ENCODE measurements at regions not wholly inside any gene's neighbourhood (a gene's known extent, or its start where the extent isn't known, plus 50 kb on each side); places are given as distances from the start of the nearest gene placed in this dataset.

DNA sequence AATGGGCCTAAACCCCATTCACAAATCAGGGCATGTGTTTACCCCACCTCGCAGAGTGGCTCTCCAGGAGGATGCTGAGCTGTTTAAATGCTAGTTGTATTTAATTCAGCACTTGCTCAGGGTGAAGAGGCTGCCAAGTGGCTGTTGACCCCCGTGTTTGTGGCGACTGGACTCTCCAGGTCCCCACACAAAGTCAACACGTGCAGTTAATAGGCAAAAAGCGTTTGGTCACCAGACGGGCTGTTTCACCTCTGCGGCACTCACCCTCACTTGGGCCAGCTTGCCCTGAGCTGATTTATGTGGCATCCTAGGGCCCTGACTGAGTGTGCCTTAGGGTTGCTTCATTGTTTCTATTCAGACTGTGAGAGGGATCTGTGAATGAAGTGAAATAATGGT lies 152.3 kb downstream of the GAS1 start:
- no peaks in the 10 kb centered on the region for H3F3A ChIP-seq (ENCODE audit: insufficient read depth, low read length, poor library complexity, severe bottlenecking)
- H3K27ac ChIP-seq (ENCODE audit: low read length), result no peak overlapping the region
- H2AFZ ChIP-seq (ENCODE audit: low read depth, low read length), result no peak overlapping the region
- H3K9me2 ChIP-seq (ENCODE audit: insufficient read depth, low read length), result no peaks in the 10 kb centered on the region
- H3K4me2 ChIP-seq (ENCODE audit: low read length), result no peak overlapping the region
- no peak overlapping the region for H3K9ac ChIP-seq (ENCODE audit: low read length)
- no peaks in the 10 kb centered on the region for H3K79me2 ChIP-seq (replicated peaks; ENCODE audit: insufficient read depth, low read length)
- H3K9me3 ChIP-seq (ENCODE audit: low read length), result no peaks in the 10 kb centered on the region
- H3K27me3 ChIP-seq (ENCODE audit: insufficient read depth, low read depth, low read length), result no peaks in the 10 kb centered on the region
- no peak overlapping the region for H3K4me3 ChIP-seq (ENCODE audit: low read length)
- no peak for TF ChIP-seq RAD21 (conservative IDR thresholded peaks at IDR 0.05)
- TF ChIP-seq, protein P1, sequence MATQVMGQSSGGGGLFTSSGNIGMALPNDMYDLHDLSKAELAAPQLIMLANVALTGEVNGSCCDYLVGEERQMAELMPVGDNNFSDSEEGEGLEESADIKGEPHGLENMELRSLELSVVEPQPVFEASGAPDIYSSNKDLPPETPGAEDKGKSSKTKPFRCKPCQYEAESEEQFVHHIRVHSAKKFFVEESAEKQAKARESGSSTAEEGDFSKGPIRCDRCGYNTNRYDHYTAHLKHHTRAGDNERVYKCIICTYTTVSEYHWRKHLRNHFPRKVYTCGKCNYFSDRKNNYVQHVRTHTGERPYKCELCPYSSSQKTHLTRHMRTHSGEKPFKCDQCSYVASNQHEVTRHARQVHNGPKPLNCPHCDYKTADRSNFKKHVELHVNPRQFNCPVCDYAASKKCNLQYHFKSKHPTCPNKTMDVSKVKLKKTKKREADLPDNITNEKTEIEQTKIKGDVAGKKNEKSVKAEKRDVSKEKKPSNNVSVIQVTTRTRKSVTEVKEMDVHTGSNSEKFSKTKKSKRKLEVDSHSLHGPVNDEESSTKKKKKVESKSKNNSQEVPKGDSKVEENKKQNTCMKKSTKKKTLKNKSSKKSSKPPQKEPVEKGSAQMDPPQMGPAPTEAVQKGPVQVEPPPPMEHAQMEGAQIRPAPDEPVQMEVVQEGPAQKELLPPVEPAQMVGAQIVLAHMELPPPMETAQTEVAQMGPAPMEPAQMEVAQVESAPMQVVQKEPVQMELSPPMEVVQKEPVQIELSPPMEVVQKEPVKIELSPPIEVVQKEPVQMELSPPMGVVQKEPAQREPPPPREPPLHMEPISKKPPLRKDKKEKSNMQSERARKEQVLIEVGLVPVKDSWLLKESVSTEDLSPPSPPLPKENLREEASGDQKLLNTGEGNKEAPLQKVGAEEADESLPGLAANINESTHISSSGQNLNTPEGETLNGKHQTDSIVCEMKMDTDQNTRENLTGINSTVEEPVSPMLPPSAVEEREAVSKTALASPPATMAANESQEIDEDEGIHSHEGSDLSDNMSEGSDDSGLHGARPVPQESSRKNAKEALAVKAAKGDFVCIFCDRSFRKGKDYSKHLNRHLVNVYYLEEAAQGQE (IDR thresholded peaks at IDR 0.05; ENCODE audit: borderline replicate concordance), result no peak
- TF ChIP-seq TAF1 (IDR thresholded peaks at IDR 0.05; ENCODE audit: low read depth), result no peak
- TF ChIP-seq POLR2AphosphoS5 (IDR thresholded peaks at IDR 0.05), result no peak
- H3K36me3 ChIP-seq (ENCODE audit: insufficient read depth, low read length), result no peaks in the 10 kb centered on the region
- H4K20me1 ChIP-seq (ENCODE audit: insufficient read depth), result no peaks in the 10 kb centered on the region

DNA sequence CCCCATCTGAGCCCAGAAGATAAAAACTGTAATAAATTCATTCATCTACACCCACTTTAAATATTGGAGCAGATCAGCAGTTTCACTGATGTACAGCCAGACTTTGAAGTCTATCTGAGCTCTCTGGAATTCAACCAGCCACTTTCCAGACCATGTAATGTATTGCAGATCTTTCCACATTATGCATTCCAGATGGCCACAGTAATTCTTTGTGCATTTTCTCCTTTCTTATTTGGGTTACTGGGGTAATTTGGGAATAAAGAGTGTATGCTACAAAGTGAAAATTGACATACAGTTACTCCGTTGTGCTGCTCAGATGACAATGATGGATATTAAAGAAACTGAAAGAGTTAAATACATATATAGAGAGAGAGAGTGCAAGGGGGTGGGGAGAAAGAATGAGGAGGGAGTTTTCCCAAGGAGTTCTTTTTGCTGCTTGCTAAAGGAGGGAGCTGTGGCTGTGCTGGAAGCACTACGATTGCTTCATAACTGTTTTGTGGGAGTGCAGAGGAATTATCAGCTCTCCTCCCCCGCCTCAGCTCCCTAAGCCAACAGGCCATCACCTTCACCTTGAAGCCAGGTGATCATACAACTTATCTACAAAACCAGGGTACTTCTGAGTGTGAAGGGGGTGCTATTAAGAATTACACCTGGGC lies 152.8 kb downstream of the GAS1 start:
- H3K27ac ChIP-seq (ENCODE audit: low read length), result no peak overlapping the region
- TF ChIP-seq RAD21 (conservative IDR thresholded peaks at IDR 0.05) (no peak), TAF1 (IDR thresholded peaks at IDR 0.05; ENCODE audit: low read depth) (no peak), MXI1 (conservative IDR thresholded peaks at IDR 0.05; ENCODE audit: poor library complexity, severe bottlenecking) (no peak), EZH2 (IDR thresholded peaks at IDR 0.05; ENCODE audit: borderline replicate concordance, insufficient read depth, low read length, poor library complexity, severe bottlenecking) (no peak), POLR2AphosphoS5 (IDR thresholded peaks at IDR 0.05) (no peak), EP300 (conservative IDR thresholded peaks at IDR 0.05; ENCODE audit: poor library complexity, severe bottlenecking) (no peak), SMC3 (conservative IDR thresholded peaks at IDR 0.05; ENCODE audit: poor library complexity) (no peak)
- TF ChIP-seq, protein P2, sequence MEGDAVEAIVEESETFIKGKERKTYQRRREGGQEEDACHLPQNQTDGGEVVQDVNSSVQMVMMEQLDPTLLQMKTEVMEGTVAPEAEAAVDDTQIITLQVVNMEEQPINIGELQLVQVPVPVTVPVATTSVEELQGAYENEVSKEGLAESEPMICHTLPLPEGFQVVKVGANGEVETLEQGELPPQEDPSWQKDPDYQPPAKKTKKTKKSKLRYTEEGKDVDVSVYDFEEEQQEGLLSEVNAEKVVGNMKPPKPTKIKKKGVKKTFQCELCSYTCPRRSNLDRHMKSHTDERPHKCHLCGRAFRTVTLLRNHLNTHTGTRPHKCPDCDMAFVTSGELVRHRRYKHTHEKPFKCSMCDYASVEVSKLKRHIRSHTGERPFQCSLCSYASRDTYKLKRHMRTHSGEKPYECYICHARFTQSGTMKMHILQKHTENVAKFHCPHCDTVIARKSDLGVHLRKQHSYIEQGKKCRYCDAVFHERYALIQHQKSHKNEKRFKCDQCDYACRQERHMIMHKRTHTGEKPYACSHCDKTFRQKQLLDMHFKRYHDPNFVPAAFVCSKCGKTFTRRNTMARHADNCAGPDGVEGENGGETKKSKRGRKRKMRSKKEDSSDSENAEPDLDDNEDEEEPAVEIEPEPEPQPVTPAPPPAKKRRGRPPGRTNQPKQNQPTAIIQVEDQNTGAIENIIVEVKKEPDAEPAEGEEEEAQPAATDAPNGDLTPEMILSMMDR (IDR thresholded peaks at IDR 0.05; ENCODE audit: poor library complexity, severe bottlenecking), result no peak
- TF ChIP-seq, protein P1 (IDR thresholded peaks at IDR 0.05; ENCODE audit: borderline replicate concordance), result no peak
- H2AFZ ChIP-seq (ENCODE audit: low read depth, low read length), result no peak overlapping the region
- no peaks in the 10 kb centered on the region for H3F3A ChIP-seq (ENCODE audit: insufficient read depth, low read length, poor library complexity, severe bottlenecking)
- H3K9me2 ChIP-seq (ENCODE audit: insufficient read depth, low read length), result no peaks in the 10 kb centered on the region
- no peaks in the 10 kb centered on the region for H3K27me3 ChIP-seq (ENCODE audit: insufficient read depth, low read depth, low read length)
- no peak overlapping the region for H3K4me2 ChIP-seq (ENCODE audit: low read length)
- H3K9me3 ChIP-seq (ENCODE audit: low read length), result no peaks in the 10 kb centered on the region
- no peaks in the 10 kb centered on the region for H3K36me3 ChIP-seq (ENCODE audit: insufficient read depth, low read length)
- no peak overlapping the region for H3K9ac ChIP-seq (ENCODE audit: low read length)
- no peaks in the 10 kb centered on the region for H4K20me1 ChIP-seq (ENCODE audit: insufficient read depth)
- H3K4me3 ChIP-seq (ENCODE audit: low read length), result no peak overlapping the region
- no peaks in the 10 kb centered on the region for H3K79me2 ChIP-seq (replicated peaks; ENCODE audit: insufficient read depth, low read length)

Data from neural cell (in vitro differentiated cells).